Esophagus muscularis mucosa (tissue), 4 donors: ENCODE measurements at regions not wholly inside any gene's neighbourhood (a gene's known extent, or its start where the extent isn't known, plus 50 kb on each side); places are given as distances from the start of the nearest gene placed in this dataset.

ENCODE experiments used
- DNase-seq: peaks from one replicate; pipeline ENCODE4 v3.0.0-alpha.2; 2017; ENCODE audit errors: extremely low spot score
- H3K27ac ChIP-seq, 4 donors: fragments of 200-600 bp; sonication (generic); replicated peaks in 1 of 4; 1 replicate in 3 of 4; 2 replicates in 1 of 4; pipeline ENCODE4 v1.5.1; 2016 to 2019; ENCODE audit warnings: mild to moderate bottlenecking in 1 of 4
- H3K27me3 ChIP-seq, 4 donors: fragments of 200-600 bp; sonication (generic); one replicate each; pipeline versions ENCODE4 v1.5.1 to v1.6.0; 2016 to 2019
- H3K36me3 ChIP-seq, 4 donors: fragments of 200-600 bp; sonication (generic); one replicate each; pipeline ENCODE4 v1.5.1; 2016 to 2019
- H3K4me1 ChIP-seq, 4 donors: fragments of 200-600 bp; sonication (generic); one replicate each; pipeline ENCODE4 v1.5.1; 2016 to 2019
- H3K4me3 ChIP-seq, 4 donors: fragments of 200-600 bp; sonication (generic); 1 replicate in 2 of 4; 2 replicates in 2 of 4; pipeline ENCODE4 v1.5.1; 2016 to 2019; ENCODE audit warnings: mild to moderate bottlenecking in 4 of 4, moderate library complexity in 1 of 4
- H3K9me3 ChIP-seq, 4 donors: fragments of 200-600 bp; sonication (generic); 1 replicate in 3 of 4; 2 replicates in 1 of 4; pipeline ENCODE4 v1.5.1; 2016 to 2019
- CTCF ChIP-seq, 3 experiments: fragments of 200-600 bp in 2 of 3; fragments of 450-650 bp in 1 of 3; sonication (generic) in 2 of 3; IDR thresholded peaks; one replicate each; pipeline ENCODE4 v1.5.1; 2017 to 2019; ENCODE audit warnings: antibody characterized with exemption in 3 of 3, mild to moderate bottlenecking in 2 of 3, moderate library complexity in 1 of 3
- EP300 ChIP-seq: sonication (generic); formaldehyde crosslinking; IDR thresholded peaks from one replicate; pipeline ENCODE4 v1.6.1; 2017; ENCODE audit warnings: antibody characterized with exemption
- POLR2A ChIP-seq: fragments of 450-650 bp; IDR thresholded peaks from one replicate; pipeline ENCODE4 v1.6.1; 2017; ENCODE audit warnings: antibody characterized with exemption, moderate library complexity, mild to moderate bottlenecking, low read depth
- POLR2AphosphoS5 ChIP-seq, 2 donors: sonication (generic); formaldehyde crosslinking; IDR thresholded peaks; one replicate each; pipeline ENCODE4 v1.6.1; 2017; ENCODE audit warnings: antibody characterized with exemption in 2 of 2
- WGBS: methylation state at CpG from one replicate; pipeline ENCODE4 v1.1.5; 2018; 5-methylcytosine and 5-hydroxymethylcytosine counted together
- intact Hi-C: fragments of 100-400 bp; cut with DNase I; formaldehyde crosslinking; loops from one replicate; pipeline ENCODE4 v1.15.1; 2023

- TF ChIP-seq POLR2A, result no peak
- TF ChIP-seq POLR2AphosphoS5 (IDR thresholded peaks at IDR 0.05), result no peak
- no peak for TF ChIP-seq CTCF (IDR thresholded peaks at IDR 0.05)
- TF ChIP-seq EP300, result no peak
Measured at GRCh38 chr2:19078709-19079108, 279.7 kb downstream of the OSR1 start.

GRCh38 chr2:19073522-19073921 is 284.9 kb downstream of the OSR1 start:
- intact Hi-C loops, result no loop called here
- TF ChIP-seq POLR2AphosphoS5 (IDR thresholded peaks at IDR 0.05) (no peak), POLR2A (no peak), EP300 (no peak), CTCF (IDR thresholded peaks at IDR 0.05) (no peak)
- H3K4me3 ChIP-seq, result no peak overlapping the region
- no peak overlapping the region for H3K27ac ChIP-seq
- DNase-seq, result no peak
- WGBS, result 89% methylated on average over 4 of the region's 4 CpGs
- peaks cover 0 to 17% (median 10%) of the 10 kb centered on the region in 4 donors for H3K4me1 ChIP-seq
- no peaks in the 10 kb centered on the region for H3K27me3 ChIP-seq
- no peaks in the 10 kb centered on the region for H3K9me3 ChIP-seq
- no peaks in the 10 kb centered on the region for H3K36me3 ChIP-seq

More at GRCh38 chr2:19078709-19079108, 279.7 kb downstream of the OSR1 start:
- no peaks in the 10 kb centered on the region for H3K36me3 ChIP-seq
- H3K4me3 ChIP-seq, result no peak overlapping the region
- H3K4me1 ChIP-seq, result no peaks in the 10 kb centered on the region
- H3K9me3 ChIP-seq, result no peaks in the 10 kb centered on the region
- no peaks in the 10 kb centered on the region for H3K27me3 ChIP-seq
- intact Hi-C loops, result no loop called here
- no peak for DNase-seq
- H3K27ac ChIP-seq, result no peak overlapping the region

GRCh38 chr2:19072161-19072560 is 286.3 kb downstream of the OSR1 start:
- H3K9me3 ChIP-seq, result no peaks in the 10 kb centered on the region
- H3K27me3 ChIP-seq, result no peaks in the 10 kb centered on the region
- H3K4me3 ChIP-seq, result no peak overlapping the region
- intact Hi-C loops, result no loop called here
- TF ChIP-seq EP300, result no peak
- TF ChIP-seq POLR2A, result no peak
- no peak for TF ChIP-seq POLR2AphosphoS5 (IDR thresholded peaks at IDR 0.05)
- no peak for TF ChIP-seq CTCF (IDR thresholded peaks at IDR 0.05)
- H3K36me3 ChIP-seq, result no peaks in the 10 kb centered on the region
- whole genome bisulfite sequencing, result 91% methylated on average over 2 of the region's 2 CpGs
- DNase-seq, result peak; percentile 85
- no peak overlapping the region for H3K27ac ChIP-seq
- peaks cover 0 to 17% (median 10%) of the 10 kb centered on the region in 4 donors for H3K4me1 ChIP-seq

DNA sequence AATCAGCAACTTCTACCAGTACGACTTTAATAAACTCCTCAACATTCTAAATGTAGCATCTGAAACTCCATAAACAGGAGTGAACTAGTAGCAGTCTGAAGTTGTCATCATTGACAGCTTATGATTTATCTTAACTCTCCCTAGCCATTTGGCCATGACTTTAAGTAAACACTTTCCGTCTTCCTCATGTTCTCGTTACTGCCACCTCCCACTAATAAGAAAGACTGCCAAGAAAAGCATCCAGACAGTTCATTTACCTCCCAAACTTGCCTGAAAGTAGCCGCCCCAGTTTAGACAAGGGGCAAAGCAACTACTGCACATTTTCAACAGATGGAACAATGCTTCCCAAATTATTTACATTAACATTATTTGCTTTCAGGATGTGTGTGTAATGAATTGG is 287.5 kb downstream of the OSR1 start:
- Histone ChIP-seq H3K9me3 (no peaks in the 10 kb centered on the region), H3K4me1 (peaks cover 0 to 17% (median 10%) of the 10 kb centered on the region in 4 donors), H3K27me3 (no peaks in the 10 kb centered on the region), H3K36me3 (no peaks in the 10 kb centered on the region), H3K27ac (peak overlapping the region in 2 of 4 donors; percentile 29 to 48), H3K4me3 (no peak overlapping the region)
- TF ChIP-seq CTCF (IDR thresholded peaks at IDR 0.05) (no peak), EP300 (no peak)
- no peak for DNase-seq
- intact Hi-C loops, result no loop called here
- WGBS, result 33% methylated on average over 4 of the region's 4 CpGs

GRCh38 chr2:19068206-19068605 is 290.2 kb downstream of the OSR1 start:
- TF ChIP-seq EP300 (no peak), CTCF (IDR thresholded peaks at IDR 0.05) (no peak), POLR2A (no peak), POLR2AphosphoS5 (IDR thresholded peaks at IDR 0.05) (no peak)
- H3K4me1 ChIP-seq, result peaks cover 0 to 17% (median 10%) of the 10 kb centered on the region in 4 donors
- H3K9me3 ChIP-seq, result no peaks in the 10 kb centered on the region
- DNase-seq, result no peak
- 88% methylated on average over 2 of the region's 2 CpGs for WGBS
- no peaks in the 10 kb centered on the region for H3K36me3 ChIP-seq
- no peaks in the 10 kb centered on the region for H3K27me3 ChIP-seq
- no peak overlapping the region for H3K27ac ChIP-seq
- no peak overlapping the region for H3K4me3 ChIP-seq
- intact Hi-C loops, result no loop called here
